SKM-1 treated with dmso at 0.1 percent for 144 hours (cell line): ENCODE measurements at regions not wholly inside any gene's neighbourhood (a gene's known extent, or its start where the extent isn't known, plus 50 kb on each side); places are given as distances from the start of the nearest gene placed in this dataset.

Source experiments
- DNase-seq: peaks from one replicate; lab custom pipeline; 2025; ENCODE audit not compliant: unreplicated experiment; lab: John Stamatoyannopoulos, UW

- no peak for DNase-seq
These were observed 179.8 kb downstream of the MED10 start for GRCh38 chr5:6198531-6198930.

- peak; percentile 1 for DNase-seq
These were observed 180.9 kb downstream of the MED10 start for GRCh38 chr5:6197427-6197826.

- DNase-seq = no peak
These were observed 182.5 kb downstream of the MED10 start for GRCh38 chr5:6195711-6196358.

GRCh38 chr5:6194906-6195612 is 183.3 kb downstream of the MED10 start:
- DNase-seq = no peak

GRCh38 chr5:6194261-6194875 is 184.0 kb downstream of the MED10 start:
- no peak for DNase-seq

GRCh38 chr5:6193310-6193709 is 185.0 kb downstream of the MED10 start:
- no peak for DNase-seq

GRCh38 chr5:6190838-6191237 is 187.5 kb downstream of the MED10 start:
- no peak for DNase-seq

GRCh38 chr5:6188976-6189375 is 189.4 kb downstream of the MED10 start:
- DNase-seq = no peak

- no peak for DNase-seq
These were observed 190.0 kb downstream of the MED10 start for GRCh38 chr5:6188344-6188743.

- no peak for DNase-seq
These were observed 190.8 kb downstream of the MED10 start for GRCh38 chr5:6187501-6187900.

- no peak for DNase-seq
These were observed 192.8 kb downstream of the MED10 start for GRCh38 chr5:6185574-6185973.

GRCh38 chr5:6184481-6184880 is 193.9 kb downstream of the MED10 start:
- no peak for DNase-seq

GRCh38 chr5:6183391-6184390 is 194.7 kb downstream of the MED10 start:
- no peak for DNase-seq

GRCh38 chr5:6182271-6182815 is 196.0 kb downstream of the MED10 start:
- no peak for DNase-seq

GRCh38 chr5:6181871-6182270 is 196.5 kb downstream of the MED10 start:
- no peak for DNase-seq

GRCh38 chr5:6181147-6181729 is 197.1 kb downstream of the MED10 start:
- DNase-seq = no peak

- DNase-seq = no peak
These were observed 198.0 kb downstream of the MED10 start for GRCh38 chr5:6180231-6180872.

GRCh38 chr5:6178846-6179532 is 199.4 kb downstream of the MED10 start:
- DNase-seq = no peak

GRCh38 chr5:6177926-6178325 is 200.4 kb downstream of the MED10 start:
- DNase-seq = no peak
